GM18873 (cell line): ENCODE measurements at regions not wholly inside any gene's neighbourhood (a gene's known extent, or its start where the extent isn't known, plus 50 kb on each side); places are given as distances from the start of the nearest gene placed in this dataset.

Source experiments
- ATAC-seq: cut with Tn5 transposase; IDR thresholded peaks from one replicate; pipeline ENCODE4 v1.9.1; 2021; ENCODE audit warnings: mild to moderate bottlenecking, moderate library complexity, moderate number of reproducible peaks; ENCODE audit not compliant: unreplicated experiment, low FRiP score

GRCh38 chr6:71395731-71396409 is 107.3 kb downstream of the OGFRL1 start:
- ATAC-seq = no peak

GRCh38 chr6:71396410-71396801 is 107.8 kb downstream of the OGFRL1 start:
- ATAC-seq = peak; percentile 99

GRCh38 chr6:71399279-71399678 is 110.7 kb downstream of the OGFRL1 start:
- no peak for ATAC-seq

GRCh38 chr6:71400852-71401251 is 112.2 kb downstream of the OGFRL1 start:
- ATAC-seq = no peak

- no peak for ATAC-seq
Measured at GRCh38 chr6:71402096-71402495, 113.5 kb downstream of the OGFRL1 start.

GRCh38 chr6:71403422-71404134 is 115.0 kb downstream of the OGFRL1 start:
- ATAC-seq = no peak

GRCh38 chr6:71404145-71404966 is 115.7 kb downstream of the OGFRL1 start:
- ATAC-seq = no peak

GRCh38 chr6:71404967-71405278 is 116.3 kb downstream of the OGFRL1 start:
- ATAC-seq = no peak

- ATAC-seq = no peak
Measured at GRCh38 chr6:71405416-71405815, 116.8 kb downstream of the OGFRL1 start.

- no peak for ATAC-seq
Measured at GRCh38 chr6:71406865-71407860, 118.6 kb downstream of the OGFRL1 start.

- no peak for ATAC-seq
Measured at GRCh38 chr6:71408787-71409723, 120.4 kb downstream of the OGFRL1 start.

GRCh38 chr6:71410164-71410566 is 121.6 kb downstream of the OGFRL1 start:
- peak; percentile 64 for ATAC-seq

GRCh38 chr6:71410681-71411080 is 122.1 kb downstream of the OGFRL1 start:
- ATAC-seq = no peak

- ATAC-seq = no peak
Measured at GRCh38 chr6:71411882-71412281, 123.3 kb downstream of the OGFRL1 start.

- no peak for ATAC-seq
Measured at GRCh38 chr6:71412559-71413140, 124.0 kb downstream of the OGFRL1 start.

- ATAC-seq = no peak
Measured at GRCh38 chr6:71414486-71414885, 125.9 kb downstream of the OGFRL1 start.

- ATAC-seq = no peak
Measured at GRCh38 chr6:71419217-71420094, 130.8 kb downstream of the OGFRL1 start.
